Loucy (cell line): ENCODE measurements at regions not wholly inside any gene's neighbourhood (a gene's known extent, or its start where the extent isn't known, plus 50 kb on each side); places are given as distances from the start of the nearest gene placed in this dataset.
"Not testable (repeated sequence)": the region's sequence is repeated elsewhere in the genome, so short reads cannot be mapped to it uniquely, and the experiment has no call there.

ENCODE experiments used
- H2AFZ ChIP-seq: fragments of 200-600 bp; sonication (generic); 2 replicates; pipeline ENCODE4 v1.6.0; 2016; ENCODE audit warnings: antibody characterized with exemption, mild to moderate bottlenecking, low read length, moderate library complexity
- H3F3A ChIP-seq: fragments of 200-600 bp; 2 replicates; pipeline ENCODE4 v1.6.0; 2016; ENCODE audit warnings: antibody characterized with exemption, low read depth, mild to moderate bottlenecking
- H3K27me3 ChIP-seq: fragments of 200-600 bp; sonication (generic); 2 replicates; pipeline ENCODE4 v1.6.1; 2014; ENCODE audit warnings: low read length, mild to moderate bottlenecking; ENCODE audit not compliant: insufficient read depth, poor library complexity, severe bottlenecking
- H3K36me3 ChIP-seq: fragments of 200-600 bp; sonication (generic); 2 replicates; pipeline ENCODE4 v1.6.1; 2016; ENCODE audit warnings: low read length; ENCODE audit not compliant: insufficient read depth
- H3K4me1 ChIP-seq: fragments of 200-600 bp; sonication (generic); 2 replicates; pipeline ENCODE4 v1.5.1; 2014; ENCODE audit warnings: low read length, mild to moderate bottlenecking; ENCODE audit not compliant: insufficient read depth, poor library complexity, severe bottlenecking
- H3K4me2 ChIP-seq: fragments of 200-600 bp; sonication (generic); 2 replicates; pipeline ENCODE4 v1.6.0; 2014; ENCODE audit warnings: antibody characterized with exemption, low read length, low read depth, mild to moderate bottlenecking; ENCODE audit not compliant: poor library complexity, severe bottlenecking
- H3K4me3 ChIP-seq: fragments of 200-600 bp; sonication (generic); 2 replicates; pipeline ENCODE4 v1.5.1; 2014; ENCODE audit warnings: low read length, mild to moderate bottlenecking, mixed read lengths; ENCODE audit not compliant: poor library complexity, severe bottlenecking
- H3K79me2 ChIP-seq: fragments of 200-600 bp; sonication (generic); 2 replicates; pipeline ENCODE4 v1.6.1; 2014; ENCODE audit warnings: low read length; ENCODE audit not compliant: insufficient read depth
- H3K9ac ChIP-seq: fragments of 200-600 bp; sonication (generic); 2 replicates; pipeline ENCODE4 v1.6.0; 2014; ENCODE audit warnings: mild to moderate bottlenecking, low read depth, low read length, moderate library complexity; ENCODE audit not compliant: poor library complexity, severe bottlenecking
- H3K9me2 ChIP-seq: fragments of 200-600 bp; sonication (generic); replicated peaks from 2 replicates; pipeline ENCODE4 v1.6.1; 2016; ENCODE audit warnings: low read depth, low read length, mixed read lengths
- H3K9me3 ChIP-seq: fragments of 200-600 bp; sonication (generic); 2 replicates; pipeline ENCODE4 v1.6.1; 2014; ENCODE audit warnings: mild to moderate bottlenecking, antibody characterized with exemption, low read length, low read depth; ENCODE audit not compliant: insufficient read depth
- H4K20me1 ChIP-seq: fragments of 200-600 bp; sonication (generic); 2 replicates; pipeline ENCODE4 v1.6.0; 2014; ENCODE audit warnings: antibody characterized with exemption, low read length, mild to moderate bottlenecking; ENCODE audit not compliant: insufficient read depth, poor library complexity, severe bottlenecking
- CTCF ChIP-seq: fragments of 200-600 bp; sonication (generic); conservative IDR thresholded peaks from 2 replicates; pipeline ENCODE4 v1.5.1; 2014; ENCODE audit warnings: mild to moderate bottlenecking, antibody characterized with exemption, low read length
- EZH2phosphoT487 ChIP-seq: fragments of 200-600 bp; IDR thresholded peaks from 2 replicates; pipeline ENCODE4 v1.6.1; 2018; ENCODE audit warnings: antibody characterized with exemption, mild to moderate bottlenecking, moderate library complexity, borderline replicate concordance

GRCh38 chr2:242046206-242046826 lies 176.8 kb downstream of the RTP5 start:
- Histone ChIP-seq H3K9ac (no peak overlapping the region), H3K9me2 (no peaks in the 10 kb centered on the region), H3K9me3 (0 out of 2 replicates have a peak, but pooled peaks cover 2% of the 10 kb centered on the region), H3K36me3 (no peaks in the 10 kb centered on the region), H3K4me1 (peaks cover 4% of the 10 kb centered on the region), H3K79me2 (no peaks in the 10 kb centered on the region), H3K4me2 (no peak overlapping the region), H3K27me3 (no peaks in the 10 kb centered on the region), H2AFZ (no peak overlapping the region), H3F3A (no peaks in the 10 kb centered on the region), H3K4me3 (no peak overlapping the region), H4K20me1 (no peaks in the 10 kb centered on the region)
- TF ChIP-seq CTCF = no peak
- no peak for TF ChIP-seq EZH2phosphoT487

GRCh38 chr2:242047963-242048362 lies 178.4 kb downstream of the RTP5 start:
- Histone ChIP-seq H3K27me3 (no peaks in the 10 kb centered on the region), H3K36me3 (no peaks in the 10 kb centered on the region), H2AFZ (no peak overlapping the region), H3K9me3 (0 out of 2 replicates have a peak, but pooled peaks cover 2% of the 10 kb centered on the region), H4K20me1 (no peaks in the 10 kb centered on the region), H3F3A (no peaks in the 10 kb centered on the region), H3K9me2 (no peaks in the 10 kb centered on the region), H3K4me3 (no peak overlapping the region), H3K4me1 (peaks cover 4% of the 10 kb centered on the region), H3K4me2 (no peak overlapping the region), H3K9ac (no peak overlapping the region), H3K79me2 (no peaks in the 10 kb centered on the region)
- TF ChIP-seq EZH2phosphoT487 (no peak), CTCF (no peak)

GRCh38 chr2:242048479-242048878 lies 178.9 kb downstream of the RTP5 start:
- Histone ChIP-seq H4K20me1 (no peaks in the 10 kb centered on the region), H2AFZ (no peak overlapping the region), H3K27me3 (no peaks in the 10 kb centered on the region), H3K36me3 (no peaks in the 10 kb centered on the region), H3K9ac (no peak overlapping the region), H3K4me3 (no peak overlapping the region), H3K4me1 (peaks cover 2% of the 10 kb centered on the region), H3K4me2 (no peak overlapping the region), H3K9me3 (0 out of 2 replicates have a peak, but pooled peaks cover 2% of the 10 kb centered on the region), H3K79me2 (no peaks in the 10 kb centered on the region), H3F3A (no peaks in the 10 kb centered on the region), H3K9me2 (no peaks in the 10 kb centered on the region)
- TF ChIP-seq CTCF (no peak), EZH2phosphoT487 (no peak)

- H3K27me3 ChIP-seq, H3K36me3 ChIP-seq, H3K9me2 ChIP-seq, H3K9ac ChIP-seq, H3K9me3 ChIP-seq, H3F3A ChIP-seq, H3K4me3 ChIP-seq, H2AFZ ChIP-seq, H3K79me2 ChIP-seq, H3K4me1 ChIP-seq, H3K4me2 ChIP-seq, H4K20me1 ChIP-seq: not testable (repeated sequence)
Observed at GRCh38 chr2:242049492-242049891, 180.0 kb downstream of the RTP5 start.
